HCT116 (cell line): ENCODE measurements at regions not wholly inside any gene's neighbourhood (a gene's known extent, or its start where the extent isn't known, plus 50 kb on each side); places are given as distances from the start of the nearest gene placed in this dataset.
"Not testable (repeated sequence)": the region's sequence is repeated elsewhere in the genome, so short reads cannot be mapped to it uniquely, and the experiment has no call there.

Experiments used
- ATAC-seq: fragments of 200-7000 bp; cut with Tn5 transposase; 2 replicates; pipeline ENCODE4 v1.9.1; 2020; ENCODE audit warnings: mild to moderate bottlenecking, moderate library complexity
- BruUV-seq: library from RNA; stranded (reverse); fragments of 400-500 nt; replicated peaks from 2 replicates; lab custom pipeline; 2021; lab: Mats Ljungman, UMichigan
- CTCF ChIA-PET: fragments of 300-600 bp; sonication (Branson Sonifier 250); formaldehyde crosslinking; loops from one replicate; lab custom pipeline; 2021; ENCODE audit warnings: antibody characterized with exemption; lab: Charles Lee
- POLR2A ChIA-PET: fragments of 300-600, 350-600 bp; sonication (Branson Sonifier 250); formaldehyde crosslinking; loops from one replicate; lab custom pipeline; 2021; ENCODE audit warnings: antibody characterized with exemption; lab: Charles Lee
- RAD21 ChIA-PET, 2 experiments: fragments of 300-600 bp; sonication (Branson Sonifier 250); formaldehyde crosslinking; loops; one replicate each; lab custom pipeline; 2023; ENCODE audit warnings: low total read pairs in 2 of 2; ENCODE audit not compliant: uncharacterized antibody in 2 of 2, unreplicated experiment in 2 of 2, low non-redundant PET in 1 of 2; lab: Charles Lee
- DNase-seq: peaks from one replicate; pipeline ENCODE4 v3.0.0-alpha.2; 2010; ENCODE audit warnings: low read depth, low spot score
- H2AFZ ChIP-seq: fragments of 200-600 bp; shearing (Covaris generic), sonication (generic); 2 replicates; pipeline ENCODE4 v1.6.1; 2017; ENCODE audit warnings: low read depth, mixed run types, mixed read lengths, antibody characterized with exemption, low read length; ENCODE audit not compliant: poor library complexity, severe bottlenecking
- H3K27ac ChIP-seq: 2 replicates; pipeline ENCODE4 v1.5.1; 2012; ENCODE audit warnings: low read depth, low read length
- H3K27me3 ChIP-seq: fragments of 200-600 bp; sonication (generic); 2 replicates; pipeline ENCODE4 v1.6.1; 2016; ENCODE audit warnings: mixed run types, low read length, mixed read lengths; ENCODE audit not compliant: insufficient read depth
- H3K36me3 ChIP-seq, 2 experiments: fragments of 200-500 bp in 1 of 2; fragments of 200-600 bp in 1 of 2; sonication (Bioruptor generic) in 1 of 2; sonication (generic) in 1 of 2; 2 replicates each; pipeline versions ENCODE4 v1.5.1 to v1.6.1; 2014 to 2016; ENCODE audit warnings: low read length in 2 of 2, inconsistent platforms in 1 of 2, mixed read lengths in 1 of 2, mixed run types in 1 of 2; ENCODE audit not compliant: insufficient read depth in 2 of 2, control insufficient read depth in 1 of 2
- H3K4me1 ChIP-seq, 2 experiments: fragments of 200-600 bp in 1 of 2; sonication (generic) in 1 of 2; 2 replicates each; pipeline versions ENCODE4 v1.5.1 to v1.6.1; 2012 to 2017; ENCODE audit warnings: low read length in 2 of 2, inconsistent platforms in 1 of 2, mild to moderate bottlenecking in 1 of 2, mixed read lengths in 1 of 2, mixed run types in 1 of 2, moderate library complexity in 1 of 2; ENCODE audit not compliant: insufficient read depth in 2 of 2, control insufficient read depth in 1 of 2
- H3K4me2 ChIP-seq: fragments of 200-600 bp; sonication (generic); 2 replicates; pipeline ENCODE4 v1.6.1; 2017; ENCODE audit warnings: mixed run types, low read length, mixed read lengths
- H3K4me3 ChIP-seq, 2 experiments: fragments of 200-600 bp in 1 of 2; sonication (generic) in 1 of 2; replicated peaks in 1 of 2; 2 replicates each; pipeline ENCODE4 v1.5.1; 2011 to 2016; ENCODE audit warnings: low read length in 2 of 2, control low read depth in 1 of 2, low read depth in 1 of 2, mild to moderate bottlenecking in 1 of 2, mixed read lengths in 1 of 2, mixed run types in 1 of 2
- H3K79me2 ChIP-seq: fragments of 200-600 bp; sonication (generic); 2 replicates; pipeline ENCODE4 v1.6.1; 2017; ENCODE audit warnings: mild to moderate bottlenecking, mixed run types, low read length, moderate library complexity, mixed read lengths; ENCODE audit not compliant: insufficient read depth
- H3K9ac ChIP-seq: fragments of 200-600 bp; sonication (generic); 2 replicates; pipeline ENCODE4 v1.6.1; 2016; ENCODE audit warnings: low read length, mixed read lengths
- H3K9me2 ChIP-seq: fragments of 200-600 bp; sonication (generic), shearing (Covaris generic); 2 replicates; pipeline ENCODE4 v1.6.1; 2017; ENCODE audit warnings: mixed run types, mild to moderate bottlenecking, moderate library complexity; ENCODE audit not compliant: insufficient read depth
- H3K9me3 ChIP-seq, 2 experiments: fragments of 200-500 bp in 1 of 2; fragments of 200-600 bp in 1 of 2; sonication (Bioruptor generic) in 1 of 2; sonication (generic) in 1 of 2; 2 replicates each; pipeline ENCODE4 v1.6.1; 2014 to 2017; ENCODE audit warnings: low read length in 2 of 2, mixed read lengths in 2 of 2, inconsistent platforms in 1 of 2, low read depth in 1 of 2, mild to moderate bottlenecking in 1 of 2, mixed run types in 1 of 2, moderate library complexity in 1 of 2; ENCODE audit not compliant: control insufficient read depth in 1 of 2, insufficient read depth in 1 of 2
- H4K20me1 ChIP-seq: fragments of 200-600 bp; sonication (generic), shearing (Covaris generic); 2 replicates; pipeline ENCODE4 v1.6.1; 2017; ENCODE audit warnings: mixed run types, mild to moderate bottlenecking, moderate library complexity; ENCODE audit not compliant: insufficient read depth
- ATF3 ChIP-seq: IDR thresholded peaks from 2 replicates; pipeline ENCODE4 v1.6.1; 2012
- CBX3 ChIP-seq: IDR thresholded peaks from 2 replicates; pipeline ENCODE4 v1.6.1; 2012; ENCODE audit warnings: low read depth
- CEBPB ChIP-seq: IDR thresholded peaks from 2 replicates; pipeline ENCODE4 v1.6.1; 2012; ENCODE audit warnings: low read depth
- CTCF ChIP-seq, 3 experiments: fragments of 200-600 bp in 1 of 3; sonication (generic) in 1 of 3; IDR thresholded peaks in 2 of 3; conservative IDR thresholded peaks in 1 of 3; 2 replicates each; pipeline ENCODE4 v1.5.1; 2012 to 2017; ENCODE audit warnings: low read depth in 2 of 3, low read length in 2 of 3, antibody characterized with exemption in 1 of 3, borderline replicate concordance in 1 of 3, control low read depth in 1 of 3, mild to moderate bottlenecking in 1 of 3, mixed read lengths in 1 of 3, mixed run types in 1 of 3, moderate library complexity in 1 of 3; ENCODE audit not compliant: insufficient read depth in 1 of 3
- EGR1 ChIP-seq: IDR thresholded peaks from 2 replicates; pipeline ENCODE4 v1.6.1; 2012; ENCODE audit warnings: low read depth
- ELF1 ChIP-seq: IDR thresholded peaks from 2 replicates; pipeline ENCODE4 v1.6.1; 2012; ENCODE audit warnings: low read depth, borderline replicate concordance
- EZH2 ChIP-seq: fragments of 200-600 bp; sonication (generic); IDR thresholded peaks from 2 replicates; pipeline ENCODE4 v1.6.1; 2017; ENCODE audit warnings: antibody characterized with exemption, mixed run types
- FOSL1 ChIP-seq: IDR thresholded peaks from 2 replicates; pipeline ENCODE4 v1.6.1; 2012; ENCODE audit warnings: low read depth
- POLR2A ChIP-seq: IDR thresholded peaks from 2 replicates; pipeline ENCODE4 v1.7.0; 2011; ENCODE audit warnings: borderline replicate concordance; ENCODE audit not compliant: insufficient read depth, insufficient read length; ENCODE audit errors: extremely low read depth
- SP1 ChIP-seq: IDR thresholded peaks from 2 replicates; pipeline ENCODE4 v1.6.1; 2012; ENCODE audit warnings: low read depth
- TCF7L2 ChIP-seq: IDR thresholded peaks from 2 replicates; pipeline ENCODE4 v1.7.0; 2011; ENCODE audit warnings: borderline replicate concordance, inconsistent platforms; ENCODE audit not compliant: insufficient read depth, insufficient read length; ENCODE audit errors: extremely low read depth
- YY1 ChIP-seq: IDR thresholded peaks from 2 replicates; pipeline ENCODE4 v1.6.1; 2011; ENCODE audit warnings: low read length, low read depth, moderate library complexity, mild to moderate bottlenecking; ENCODE audit not compliant: insufficient replicate concordance; ENCODE audit errors: extremely low read depth
- ZFX ChIP-seq: fragments of 450-650 bp; IDR thresholded peaks from 2 replicates; pipeline ENCODE4 v1.6.1; 2017
- ZNF274 ChIP-seq: fragments of 200-500 bp; sonication (Bioruptor generic); IDR thresholded peaks from 2 replicates; pipeline ENCODE4 v1.6.1; 2014; ENCODE audit warnings: mild to moderate bottlenecking, low read depth, low read length, inconsistent platforms
- intact Hi-C: fragments of 100-400 bp; cut with micrococcal nuclease; formaldehyde crosslinking; loops from 2 replicates; pipeline ENCODE4 v1.10.0; 2022
- TF ChIP-seq, protein P1 (sequence below): IDR thresholded peaks from 2 replicates; pipeline ENCODE4 v1.6.1; 2012

DNA sequence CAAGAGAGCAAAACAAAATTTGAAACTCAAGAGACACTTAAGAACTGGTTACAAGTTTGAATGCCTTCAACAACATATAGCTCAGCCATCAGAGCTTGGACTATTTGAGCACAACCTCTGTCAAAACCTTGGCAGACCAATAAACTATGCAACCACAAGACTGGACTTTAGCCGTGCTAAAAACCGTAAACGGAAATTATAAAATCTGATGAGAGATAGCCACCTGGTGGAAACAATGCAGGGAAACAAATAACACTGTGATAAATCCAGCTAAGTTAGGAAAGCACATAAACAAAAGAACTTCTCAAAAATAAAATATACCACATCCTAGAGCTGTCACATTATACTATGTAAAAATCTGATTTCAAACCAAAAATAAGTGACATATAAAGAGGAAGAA is 1074.2 kb upstream of the NOVA1 start:
- no peak for ATAC-seq
- Histone ChIP-seq H3K9me3 (peaks cover 3 to 24% of the 10 kb centered on the region in 2 experiments; a peak in 2 of 4 replicates), H3K27ac (no peak overlapping the region), H2AFZ (no peak overlapping the region), H3K4me3 (no peak overlapping the region), H3K4me1 (no peaks in the 10 kb centered on the region), H3K79me2 (no peaks in the 10 kb centered on the region), H3K4me2 (no peak overlapping the region), H3K9ac (no peak overlapping the region), H4K20me1 (no peaks in the 10 kb centered on the region), H3K9me2 (no peaks in the 10 kb centered on the region), H3K36me3 (no peaks in the 10 kb centered on the region), H3K27me3 (no peaks in the 10 kb centered on the region)
- ChIA-PET POLR2A (no interaction called here), CTCF (no interaction called here), RAD21 (no interaction called here)
- TF ChIP-seq ATF3 (no peak), CBX3 (no peak), FOSL1 (no peak), SP1 (no peak), YY1 (no peak), EGR1 (no peak), ZFX (no peak), EZH2 (no peak), POLR2A (no peak), TCF7L2 (no peak), CEBPB (no peak), CTCF (IDR thresholded peaks at IDR 0.05 in 2 of 3, conservative IDR thresholded peaks at IDR 0.05 in 1 of 3; ENCODE audit: borderline replicate concordance in 1 of 3, insufficient read depth in 1 of 3, low read depth in 2 of 3, low read length in 2 of 3) (no peak), ELF1 (no peak), ZNF274 (no peak)
- TF ChIP-seq, protein P1, sequence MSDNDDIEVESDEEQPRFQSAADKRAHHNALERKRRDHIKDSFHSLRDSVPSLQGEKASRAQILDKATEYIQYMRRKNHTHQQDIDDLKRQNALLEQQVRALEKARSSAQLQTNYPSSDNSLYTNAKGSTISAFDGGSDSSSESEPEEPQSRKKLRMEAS = no peak
- DNase-seq = no peak
- intact Hi-C loops = no loop called here
- BruUV-seq = no TSS peak

- H3K79me2 ChIP-seq, DNase-seq, intact Hi-C loops, H4K20me1 ChIP-seq, BruUV-seq, H3K27me3 ChIP-seq, H3K9me2 ChIP-seq, H3K4me1 ChIP-seq, H3K9ac ChIP-seq, H3K4me3 ChIP-seq, CTCF ChIA-PET, H3K36me3 ChIP-seq, RAD21 ChIA-PET, H3K4me2 ChIP-seq, ATAC-seq, H2AFZ ChIP-seq, POLR2A ChIA-PET, H3K27ac ChIP-seq: not testable (repeated sequence)
- peaks cover 3 to 16% of the 10 kb centered on the region in 2 experiments; a peak in 2 of 4 replicates for H3K9me3 ChIP-seq
Observed at GRCh38 chr14:27672811-27673737, 1075.2 kb upstream of the NOVA1 start.
